ENCODE measurements at regions not wholly inside any gene's neighbourhood (a gene's known extent, or its start where the extent isn't known, plus 50 kb on each side); places are given as distances from the start of the nearest gene placed in this dataset.

- H3K27me3 ChIP-seq (ENCODE audit: insufficient read depth, poor library complexity, severe bottlenecking) = no peaks in the 10 kb centered on the region
- H3K27ac ChIP-seq (replicated peaks) = no peak overlapping the region
- TF ChIP-seq GABPA (IDR thresholded peaks at IDR 0.05; ENCODE audit: low read depth) = no peak
- TF ChIP-seq SPI1 (IDR thresholded peaks at IDR 0.05; ENCODE audit: borderline replicate concordance, low read depth) = no peak
- no peak for TF ChIP-seq REST (IDR thresholded peaks at IDR 0.05; ENCODE audit: insufficient replicate concordance, low read depth)
- TF ChIP-seq CTCF (IDR thresholded peaks at IDR 0.05; ENCODE audit: insufficient read depth, low read length) = no peak
- no peak for TF ChIP-seq POLR2AphosphoS5 (IDR thresholded peaks at IDR 0.05; ENCODE audit: low read depth)
- H3K4me3 ChIP-seq (replicated peaks; ENCODE audit: insufficient read depth, low read length) = no peak overlapping the region
- DNase-seq (ENCODE audit: low read depth in 1 of 2, low spot score in 1 of 2) = no peak
Measured at GRCh38 chr5:36521838-36522745, 84.3 kb upstream of the SLC1A3 start.

- no peak for DNase-seq (ENCODE audit: low read depth in 1 of 2, low spot score in 1 of 2)
- no peaks in the 10 kb centered on the region for H3K27me3 ChIP-seq (ENCODE audit: insufficient read depth, poor library complexity, severe bottlenecking)
- no peak overlapping the region for H3K27ac ChIP-seq (replicated peaks)
- TF ChIP-seq GABPA (IDR thresholded peaks at IDR 0.05; ENCODE audit: low read depth) (no peak), SPI1 (IDR thresholded peaks at IDR 0.05; ENCODE audit: borderline replicate concordance, low read depth) (no peak), CTCF (IDR thresholded peaks at IDR 0.05; ENCODE audit: insufficient read depth, low read length) (no peak), POLR2AphosphoS5 (IDR thresholded peaks at IDR 0.05; ENCODE audit: low read depth) (no peak), REST (IDR thresholded peaks at IDR 0.05; ENCODE audit: insufficient replicate concordance, low read depth) (no peak)
- H3K4me3 ChIP-seq (replicated peaks; ENCODE audit: insufficient read depth, low read length) = no peak overlapping the region
Measured at GRCh38 chr5:36522746-36523065, 83.7 kb upstream of the SLC1A3 start.

GRCh38 chr5:36523450-36523849 lies 83.0 kb upstream of the SLC1A3 start:
- Histone ChIP-seq H3K27me3 (ENCODE audit: insufficient read depth, poor library complexity, severe bottlenecking) (no peaks in the 10 kb centered on the region), H3K4me3 (replicated peaks; ENCODE audit: insufficient read depth, low read length) (no peak overlapping the region), H3K27ac (replicated peaks) (no peak overlapping the region)
- DNase-seq (ENCODE audit: low read depth in 1 of 2, low spot score in 1 of 2) = no peak
- no peak for TF ChIP-seq POLR2AphosphoS5 (IDR thresholded peaks at IDR 0.05; ENCODE audit: low read depth)
- no peak for TF ChIP-seq REST (IDR thresholded peaks at IDR 0.05; ENCODE audit: insufficient replicate concordance, low read depth)
- TF ChIP-seq CTCF (IDR thresholded peaks at IDR 0.05; ENCODE audit: insufficient read depth, low read length) = no peak
- no peak for TF ChIP-seq GABPA (IDR thresholded peaks at IDR 0.05; ENCODE audit: low read depth)
- no peak for TF ChIP-seq SPI1 (IDR thresholded peaks at IDR 0.05; ENCODE audit: borderline replicate concordance, low read depth)

Measured in HL-60 (cell line).